ENCODE measurements at regions not wholly inside any gene's neighbourhood (a gene's known extent, or its start where the extent isn't known, plus 50 kb on each side); places are given as distances from the start of the nearest gene placed in this dataset.
"Not testable (repeated sequence)": the region's sequence is repeated elsewhere in the genome, so short reads cannot be mapped to it uniquely, and the experiment has no call there.

GRCh38 chr5:142408981-142409481 is 84.2 kb upstream of the SPRY4 start:
- DNase-seq, result no peak

- no peak for DNase-seq
Measured at GRCh38 chr5:142408536-142408935, 83.7 kb upstream of the SPRY4 start.

GRCh38 chr5:142405814-142406395 is 81.1 kb upstream of the SPRY4 start:
- DNase-seq, result no peak

GRCh38 chr5:142405023-142405422 is 80.2 kb upstream of the SPRY4 start:
- DNase-seq, result no peak

- peak in 3 of 56 donors; percentile 7 to 26 (median 7) for DNase-seq
Measured at GRCh38 chr5:142404046-142404477, 79.2 kb upstream of the SPRY4 start.

GRCh38 chr5:142403583-142403982 is 78.8 kb upstream of the SPRY4 start:
- DNase-seq, result no peak

GRCh38 chr5:142402752-142403318 is 78.0 kb upstream of the SPRY4 start:
- DNase-seq, result no peak

GRCh38 chr5:142400415-142400814 is 75.6 kb upstream of the SPRY4 start:
- no peak for DNase-seq

GRCh38 chr5:142399891-142400290 is 75.1 kb upstream of the SPRY4 start:
- no peak for DNase-seq

- DNase-seq, result no peak
Measured at GRCh38 chr5:142398730-142399055, 73.9 kb upstream of the SPRY4 start.

GRCh38 chr5:142398011-142398729 is 73.3 kb upstream of the SPRY4 start:
- not testable (repeated sequence) for DNase-seq

- DNase-seq, result no peak
Measured at GRCh38 chr5:142397178-142397577, 72.4 kb upstream of the SPRY4 start.

GRCh38 chr5:142396436-142397038 is 71.7 kb upstream of the SPRY4 start:
- DNase-seq, result no peak

- no peak for DNase-seq
Measured at GRCh38 chr5:142395334-142395733, 70.5 kb upstream of the SPRY4 start.

- DNase-seq, result no peak
Measured at GRCh38 chr5:142391058-142391845, 66.4 kb upstream of the SPRY4 start.

- no peak for DNase-seq
Measured at GRCh38 chr5:142390334-142390733, 65.5 kb upstream of the SPRY4 start.

- no peak for DNase-seq
Measured at GRCh38 chr5:142388696-142389095, 63.9 kb upstream of the SPRY4 start.

- no peak for DNase-seq
Measured at GRCh38 chr5:142387024-142387682, 62.3 kb upstream of the SPRY4 start.

- no peak for DNase-seq
Measured at GRCh38 chr5:142386137-142387023, 61.6 kb upstream of the SPRY4 start.

GRCh38 chr5:142385194-142385593 is 60.4 kb upstream of the SPRY4 start:
- DNase-seq, result no peak

Data from amygdala (tissue), 56 donors.